ENCODE measurements at regions not wholly inside any gene's neighbourhood (a gene's known extent, or its start where the extent isn't known, plus 50 kb on each side); places are given as distances from the start of the nearest gene placed in this dataset.
A peak's percentile ranks its signal among the peaks of the same experiment; 100 is the strongest.

DNA sequence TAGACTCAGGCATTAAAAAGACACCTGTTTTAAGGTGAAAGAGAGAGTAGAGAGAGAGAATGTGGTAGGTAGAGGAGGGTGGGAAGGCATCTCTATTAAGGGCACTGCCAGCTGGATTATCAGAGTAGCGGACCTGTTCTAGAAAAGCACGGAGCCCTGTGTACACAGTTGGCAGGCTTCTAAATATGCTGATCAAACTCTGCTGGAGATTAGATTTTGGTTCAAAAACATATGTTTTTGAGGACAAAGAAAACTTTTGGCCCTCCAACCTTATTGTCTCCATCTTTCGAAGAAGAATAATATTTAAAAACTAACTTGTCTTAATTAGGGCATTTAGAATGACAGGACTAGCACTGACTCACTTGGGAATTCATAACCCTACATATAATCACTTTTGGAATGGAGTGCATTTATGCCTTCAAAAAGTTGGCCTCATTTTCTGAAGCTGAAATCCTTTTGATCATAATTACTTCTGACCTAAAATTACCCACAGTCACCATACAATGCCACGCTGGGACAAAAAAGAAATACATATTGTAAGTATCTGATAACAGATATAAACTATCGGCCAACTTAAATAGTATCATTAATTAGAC, 254.6 kb downstream of the MEIS1 start:
- TF ChIP-seq, protein P1, sequence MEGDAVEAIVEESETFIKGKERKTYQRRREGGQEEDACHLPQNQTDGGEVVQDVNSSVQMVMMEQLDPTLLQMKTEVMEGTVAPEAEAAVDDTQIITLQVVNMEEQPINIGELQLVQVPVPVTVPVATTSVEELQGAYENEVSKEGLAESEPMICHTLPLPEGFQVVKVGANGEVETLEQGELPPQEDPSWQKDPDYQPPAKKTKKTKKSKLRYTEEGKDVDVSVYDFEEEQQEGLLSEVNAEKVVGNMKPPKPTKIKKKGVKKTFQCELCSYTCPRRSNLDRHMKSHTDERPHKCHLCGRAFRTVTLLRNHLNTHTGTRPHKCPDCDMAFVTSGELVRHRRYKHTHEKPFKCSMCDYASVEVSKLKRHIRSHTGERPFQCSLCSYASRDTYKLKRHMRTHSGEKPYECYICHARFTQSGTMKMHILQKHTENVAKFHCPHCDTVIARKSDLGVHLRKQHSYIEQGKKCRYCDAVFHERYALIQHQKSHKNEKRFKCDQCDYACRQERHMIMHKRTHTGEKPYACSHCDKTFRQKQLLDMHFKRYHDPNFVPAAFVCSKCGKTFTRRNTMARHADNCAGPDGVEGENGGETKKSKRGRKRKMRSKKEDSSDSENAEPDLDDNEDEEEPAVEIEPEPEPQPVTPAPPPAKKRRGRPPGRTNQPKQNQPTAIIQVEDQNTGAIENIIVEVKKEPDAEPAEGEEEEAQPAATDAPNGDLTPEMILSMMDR (conservative IDR thresholded peaks at IDR 0.05; ENCODE audit: low read length), result no peak
- H3K4me3 ChIP-seq (ENCODE audit: low read length), result no peak overlapping the region
- DNase-seq (ENCODE audit: low read depth), result no peak

DNA sequence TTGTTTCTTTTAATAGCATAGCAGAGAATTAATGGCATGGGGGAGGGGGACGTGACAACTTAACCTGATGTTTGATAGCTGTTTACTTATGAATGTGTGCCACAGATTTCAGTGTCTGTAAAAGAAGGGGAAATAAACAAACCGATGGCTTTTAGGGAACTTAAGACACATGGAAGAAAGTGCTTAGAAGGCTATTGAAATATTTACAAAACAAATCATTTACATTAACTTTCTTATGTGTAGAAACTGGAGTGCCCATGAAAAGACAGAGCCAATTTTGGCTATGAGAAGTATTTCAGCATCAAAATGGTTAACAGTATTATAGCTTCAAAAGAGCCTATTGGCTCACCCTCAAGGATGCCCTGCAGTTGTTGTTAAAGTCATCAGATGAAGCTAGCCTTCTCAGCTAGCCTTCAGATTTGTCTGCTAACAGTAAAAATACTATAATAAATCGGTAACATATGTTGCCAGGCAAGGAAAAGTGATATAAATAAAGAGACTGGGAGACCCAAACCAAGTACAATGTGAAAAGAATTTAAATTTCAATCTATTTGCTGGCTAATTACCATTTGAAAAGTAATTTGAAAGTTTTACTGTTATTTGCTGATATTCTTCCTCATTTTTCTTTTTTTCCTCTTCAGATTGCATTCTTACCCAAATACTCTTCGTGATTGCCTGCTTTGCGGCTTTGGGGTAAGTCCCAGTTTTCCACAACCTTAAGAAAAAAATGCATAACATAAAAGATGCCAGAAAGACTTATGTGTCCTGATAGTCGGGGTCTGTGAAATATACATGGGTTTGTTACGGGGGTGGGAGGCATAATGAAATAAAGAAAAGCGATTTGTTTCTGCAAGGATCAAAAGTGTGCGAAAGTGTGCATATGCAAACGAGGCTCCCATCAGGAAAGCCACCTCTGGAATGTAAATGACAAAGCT, 256.4 kb downstream of the MEIS1 start:
- no peak overlapping the region for H3K4me3 ChIP-seq (ENCODE audit: low read length)
- DNase-seq (ENCODE audit: low read depth), result peak; percentile 33
- TF ChIP-seq, protein P1 (conservative IDR thresholded peaks at IDR 0.05; ENCODE audit: low read length), result no peak

DNA sequence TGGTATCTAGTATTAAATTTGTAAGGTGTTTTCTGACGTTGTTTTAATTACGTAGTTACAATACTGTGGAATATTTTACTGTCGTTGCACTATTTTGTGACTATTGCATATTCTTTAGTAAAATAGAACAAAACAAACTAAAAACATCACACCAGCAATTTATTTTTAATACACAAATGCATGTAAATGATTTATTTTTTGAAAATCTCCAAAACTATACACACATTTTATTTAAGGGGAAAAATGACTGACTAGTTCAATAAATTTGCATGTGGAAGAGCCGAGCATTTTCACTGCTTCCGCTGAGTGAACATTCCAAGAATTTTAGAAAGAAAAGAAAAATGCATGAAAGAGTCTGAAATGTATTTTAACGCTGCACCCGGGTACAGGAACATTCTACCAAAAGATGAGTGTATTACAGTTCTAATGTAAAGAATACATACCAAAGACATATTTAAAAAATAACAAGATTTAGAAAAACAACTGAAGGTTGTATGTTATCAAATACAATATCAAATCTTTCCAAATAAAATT, 257.7 kb downstream of the MEIS1 start:
- no peak for DNase-seq (ENCODE audit: low read depth)
- no peak overlapping the region for H3K4me3 ChIP-seq (ENCODE audit: low read length)
- TF ChIP-seq, protein P1 (conservative IDR thresholded peaks at IDR 0.05; ENCODE audit: low read length), result no peak

DNA sequence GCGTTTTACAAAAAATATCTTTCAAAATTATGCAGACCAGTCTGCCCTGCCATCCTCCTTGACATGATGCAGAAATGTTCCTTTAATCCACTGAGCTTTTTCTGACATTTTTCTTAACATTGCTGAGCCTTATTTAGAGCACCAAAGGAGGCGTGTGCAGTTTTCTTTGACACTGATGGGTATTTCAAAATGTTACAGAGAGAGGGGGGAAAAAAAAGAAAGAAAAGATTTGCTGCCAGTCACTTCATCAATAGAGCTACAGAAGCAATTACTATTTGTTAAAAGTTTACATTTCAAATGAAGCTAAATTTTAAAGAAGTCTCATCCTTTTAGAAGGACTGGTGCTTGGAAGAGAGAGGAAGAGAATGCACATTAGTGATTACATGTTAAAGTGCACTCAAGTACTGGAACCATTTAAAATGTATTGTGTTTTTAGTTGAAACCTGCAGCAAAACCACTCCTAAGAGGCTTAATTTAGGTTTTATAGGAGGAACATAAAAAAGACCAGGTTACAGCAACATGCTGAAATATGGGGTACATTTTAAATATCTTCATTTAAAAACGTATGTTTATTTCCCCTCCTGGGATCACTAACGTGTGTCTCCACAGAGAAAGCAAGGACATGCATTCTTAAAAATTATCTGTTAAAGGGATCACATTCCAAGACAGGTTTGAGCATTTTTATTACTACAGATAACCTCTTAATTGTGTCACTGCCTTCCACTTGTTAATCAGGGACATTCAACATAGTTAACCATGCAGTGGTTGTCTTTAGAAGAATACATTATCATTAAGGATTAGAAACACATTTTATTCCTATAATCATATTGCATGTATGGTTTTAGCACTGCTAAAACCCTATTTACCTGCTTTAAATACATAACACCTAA, 258.4 kb downstream of the MEIS1 start:
- TF ChIP-seq, protein P1 (conservative IDR thresholded peaks at IDR 0.05; ENCODE audit: low read length), result no peak
- no peak overlapping the region for H3K4me3 ChIP-seq (ENCODE audit: low read length)
- no peak for DNase-seq (ENCODE audit: low read depth)

DNA sequence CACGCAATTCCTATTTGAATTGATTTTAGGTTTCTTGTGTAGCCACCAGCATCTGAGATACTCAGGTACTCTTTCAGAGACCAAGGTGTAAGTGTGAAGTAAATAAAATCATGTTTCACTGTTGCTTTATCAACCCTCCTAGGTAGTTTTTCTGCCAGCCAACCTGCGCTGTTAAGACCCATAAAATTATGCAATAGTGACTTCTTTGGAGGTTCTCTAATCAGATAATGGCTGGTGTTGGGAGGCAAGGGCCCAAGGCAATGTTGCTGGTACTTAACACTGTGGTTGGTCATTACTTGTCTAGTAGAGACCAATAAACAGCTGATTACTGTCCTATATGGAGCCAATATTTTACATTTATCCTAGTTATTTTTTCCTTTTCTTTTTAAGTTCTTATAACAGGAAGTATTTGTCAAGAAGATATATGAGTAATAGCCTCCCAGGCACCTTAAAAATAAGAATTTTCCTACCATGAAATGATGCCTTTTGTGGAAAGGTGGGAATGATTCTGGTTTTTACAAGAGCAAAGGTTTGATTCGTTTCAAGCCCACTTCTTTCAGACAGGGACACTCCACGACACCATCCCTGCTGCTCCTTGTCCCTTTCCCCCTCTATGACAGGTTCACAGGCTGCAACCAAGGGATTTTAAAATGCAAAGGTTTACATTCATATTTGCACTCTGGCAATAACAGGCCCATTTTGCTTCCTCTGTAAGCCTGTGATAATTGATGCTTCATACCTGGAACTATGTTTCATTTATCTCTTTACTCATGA, 259.3 kb downstream of the MEIS1 start:
- TF ChIP-seq, protein P1 (conservative IDR thresholded peaks at IDR 0.05; ENCODE audit: low read length), result no peak
- no peak for DNase-seq (ENCODE audit: low read depth)
- H3K4me3 ChIP-seq (ENCODE audit: low read length), result no peak overlapping the region

DNA sequence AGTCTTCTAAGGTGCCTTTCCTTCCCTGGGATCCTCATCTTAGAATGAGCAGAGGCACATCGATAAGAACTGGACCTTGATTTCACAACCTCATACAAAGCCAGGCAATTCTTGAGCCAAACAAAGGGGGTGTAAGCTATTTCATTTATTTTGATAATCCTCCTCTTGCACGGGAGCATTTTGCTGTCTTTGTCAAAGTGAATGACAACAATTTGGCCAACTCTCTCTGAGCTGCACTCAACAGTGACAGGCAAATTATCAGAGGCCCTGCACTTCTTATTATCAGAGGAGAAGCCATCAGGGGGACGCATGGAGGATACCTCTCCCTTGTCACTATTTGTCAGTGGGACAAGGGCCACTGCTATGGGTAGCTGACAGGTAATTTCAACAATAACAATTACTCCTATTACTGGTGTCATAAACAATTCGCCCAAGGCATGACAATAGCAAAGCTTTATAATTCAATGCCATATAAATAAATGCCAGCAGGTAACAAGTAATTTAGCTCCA, 260.4 kb downstream of the MEIS1 start:
- H3K4me3 ChIP-seq (ENCODE audit: low read length), result no peak overlapping the region
- TF ChIP-seq, protein P1 (conservative IDR thresholded peaks at IDR 0.05; ENCODE audit: low read length), result no peak
- no peak for DNase-seq (ENCODE audit: low read depth)

Measured in AG10803 (cell line).